ENCODE measurements at regions not wholly inside any gene's neighbourhood (a gene's known extent, or its start where the extent isn't known, plus 50 kb on each side); places are given as distances from the start of the nearest gene placed in this dataset.
"Not testable (repeated sequence)": the region's sequence is repeated elsewhere in the genome, so short reads cannot be mapped to it uniquely, and the experiment has no call there.

- no peak for DNase-seq (ENCODE audit: low read depth, low spot score)
These were observed 97.8 kb upstream of the SLC35G4 start for GRCh38 chr18:11511434-11512095.

GRCh38 chr18:11506856-11507255 lies 102.5 kb upstream of the SLC35G4 start:
- no peak for DNase-seq (ENCODE audit: low read depth, low spot score)

GRCh38 chr18:11505993-11506392 lies 103.4 kb upstream of the SLC35G4 start:
- no peak for DNase-seq (ENCODE audit: low read depth, low spot score)

- no peak for DNase-seq (ENCODE audit: low read depth, low spot score)
These were observed 104.4 kb upstream of the SLC35G4 start for GRCh38 chr18:11504962-11505361.

- no peak for DNase-seq (ENCODE audit: low read depth, low spot score)
These were observed 107.0 kb upstream of the SLC35G4 start for GRCh38 chr18:11502368-11502767.

- no peak for DNase-seq (ENCODE audit: low read depth, low spot score)
These were observed 108.0 kb upstream of the SLC35G4 start for GRCh38 chr18:11501352-11501751.

- no peak for DNase-seq (ENCODE audit: low read depth, low spot score)
These were observed 109.0 kb upstream of the SLC35G4 start for GRCh38 chr18:11500153-11501122.

- no peak for DNase-seq (ENCODE audit: low read depth, low spot score)
These were observed 110.6 kb upstream of the SLC35G4 start for GRCh38 chr18:11498821-11499220.

- no peak for DNase-seq (ENCODE audit: low read depth, low spot score)
These were observed 111.8 kb upstream of the SLC35G4 start for GRCh38 chr18:11497585-11497984.

- DNase-seq (ENCODE audit: low read depth, low spot score) = no peak
These were observed 112.7 kb upstream of the SLC35G4 start for GRCh38 chr18:11496526-11497172.

GRCh38 chr18:11495441-11495840 lies 114.0 kb upstream of the SLC35G4 start:
- no peak for DNase-seq (ENCODE audit: low read depth, low spot score)

- DNase-seq (ENCODE audit: low read depth, low spot score) = no peak
These were observed 115.3 kb upstream of the SLC35G4 start for GRCh38 chr18:11494107-11494506.

- DNase-seq (ENCODE audit: low read depth, low spot score) = no peak
These were observed 120.0 kb upstream of the SLC35G4 start for GRCh38 chr18:11489266-11489899.

- no peak for DNase-seq (ENCODE audit: low read depth, low spot score)
These were observed 121.2 kb upstream of the SLC35G4 start for GRCh38 chr18:11488175-11488574.

GRCh38 chr18:11487390-11487789 lies 122.0 kb upstream of the SLC35G4 start:
- DNase-seq (ENCODE audit: low read depth, low spot score) = no peak

GRCh38 chr18:11482271-11482670 lies 127.1 kb upstream of the SLC35G4 start:
- no peak for DNase-seq (ENCODE audit: low read depth, low spot score)

- DNase-seq (ENCODE audit: low read depth, low spot score) = no peak
These were observed 128.7 kb upstream of the SLC35G4 start for GRCh38 chr18:11480692-11481091.

GRCh38 chr18:11479031-11479430 lies 130.4 kb upstream of the SLC35G4 start:
- not testable (repeated sequence) for DNase-seq (ENCODE audit: low read depth, low spot score)

GRCh38 chr18:11470941-11471340 lies 138.5 kb upstream of the SLC35G4 start:
- DNase-seq (ENCODE audit: low read depth, low spot score) = no peak

- DNase-seq (ENCODE audit: low read depth, low spot score) = no peak
These were observed 140.8 kb upstream of the SLC35G4 start for GRCh38 chr18:11468617-11469016.

- DNase-seq (ENCODE audit: low read depth, low spot score) = no peak
These were observed 141.3 kb upstream of the SLC35G4 start for GRCh38 chr18:11468120-11468519.

GRCh38 chr18:11467611-11468010 lies 141.8 kb upstream of the SLC35G4 start:
- DNase-seq (ENCODE audit: low read depth, low spot score) = no peak
